ENCODE measurements at regions not wholly inside any gene's neighbourhood (a gene's known extent, or its start where the extent isn't known, plus 50 kb on each side); places are given as distances from the start of the nearest gene placed in this dataset.
"Not testable (repeated sequence)": the region's sequence is repeated elsewhere in the genome, so short reads cannot be mapped to it uniquely, and the experiment has no call there.

DNA sequence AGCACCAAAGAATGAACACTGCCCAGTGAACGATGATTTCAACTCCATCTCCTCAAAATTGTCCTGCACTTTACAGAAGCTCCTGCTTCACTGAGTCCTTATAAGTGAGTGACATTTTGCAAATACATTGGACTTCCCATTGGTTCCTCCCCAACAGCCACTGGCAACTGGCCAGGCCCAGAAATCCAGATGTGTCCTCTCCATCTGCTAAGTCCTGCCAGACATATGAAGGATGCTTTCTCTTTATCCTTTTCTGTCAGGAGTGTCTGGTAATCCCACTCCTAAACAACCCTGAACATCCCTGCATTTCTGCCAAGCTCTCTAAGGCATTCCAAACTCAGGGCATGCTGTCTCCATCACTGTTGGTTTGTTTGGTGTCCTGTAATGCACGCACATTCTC is 271.8 kb downstream of the RRAGC start:
- Histone ChIP-seq H3K27me3 (no peaks in the 10 kb centered on the region), H3K4me3 (no peak overlapping the region), H3K9me3 (no peaks in the 10 kb centered on the region), H3K27ac (no peak overlapping the region), H3K36me3 (no peaks in the 10 kb centered on the region), H3K4me1 (no peaks in the 10 kb centered on the region)
- no peak for TF ChIP-seq POLR2A (IDR thresholded peaks at IDR 0.05)
- TF ChIP-seq, protein P1, sequence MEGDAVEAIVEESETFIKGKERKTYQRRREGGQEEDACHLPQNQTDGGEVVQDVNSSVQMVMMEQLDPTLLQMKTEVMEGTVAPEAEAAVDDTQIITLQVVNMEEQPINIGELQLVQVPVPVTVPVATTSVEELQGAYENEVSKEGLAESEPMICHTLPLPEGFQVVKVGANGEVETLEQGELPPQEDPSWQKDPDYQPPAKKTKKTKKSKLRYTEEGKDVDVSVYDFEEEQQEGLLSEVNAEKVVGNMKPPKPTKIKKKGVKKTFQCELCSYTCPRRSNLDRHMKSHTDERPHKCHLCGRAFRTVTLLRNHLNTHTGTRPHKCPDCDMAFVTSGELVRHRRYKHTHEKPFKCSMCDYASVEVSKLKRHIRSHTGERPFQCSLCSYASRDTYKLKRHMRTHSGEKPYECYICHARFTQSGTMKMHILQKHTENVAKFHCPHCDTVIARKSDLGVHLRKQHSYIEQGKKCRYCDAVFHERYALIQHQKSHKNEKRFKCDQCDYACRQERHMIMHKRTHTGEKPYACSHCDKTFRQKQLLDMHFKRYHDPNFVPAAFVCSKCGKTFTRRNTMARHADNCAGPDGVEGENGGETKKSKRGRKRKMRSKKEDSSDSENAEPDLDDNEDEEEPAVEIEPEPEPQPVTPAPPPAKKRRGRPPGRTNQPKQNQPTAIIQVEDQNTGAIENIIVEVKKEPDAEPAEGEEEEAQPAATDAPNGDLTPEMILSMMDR (IDR thresholded peaks at IDR 0.05), result no peak
- DNase-seq, result no peak

DNA sequence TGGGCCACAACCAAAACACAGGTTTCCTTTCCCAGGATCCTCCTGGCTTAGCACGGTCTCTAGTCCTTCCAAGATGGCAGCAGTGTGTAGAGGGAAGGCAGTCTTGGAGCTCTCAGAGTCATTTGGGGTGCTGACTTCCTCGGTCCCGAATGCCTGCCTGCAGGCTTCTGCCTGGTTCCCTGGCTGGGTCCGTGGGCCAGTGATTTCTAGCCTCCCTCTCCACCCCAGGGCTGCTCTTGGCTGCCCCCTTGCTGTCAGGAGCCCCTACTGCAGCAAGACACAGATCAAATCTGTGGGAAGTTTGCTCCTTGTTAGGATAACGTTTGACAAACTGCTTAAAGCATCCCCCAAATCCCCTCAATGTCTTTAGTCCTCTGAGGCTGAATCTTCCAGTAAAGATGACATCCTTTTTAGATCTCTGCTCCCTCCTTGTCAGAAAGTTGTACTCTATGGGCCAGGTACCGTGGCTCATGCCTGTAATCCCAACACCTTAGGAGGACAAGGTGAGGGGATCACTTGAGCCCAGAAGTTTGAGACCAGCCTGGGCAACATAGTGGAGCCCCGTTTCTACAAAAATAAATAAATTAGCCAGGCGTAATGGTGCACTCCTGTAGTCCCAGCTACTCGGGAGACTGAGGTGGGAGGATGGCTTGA is 272.5 kb downstream of the RRAGC start:
- peak in 2 of 3 donors; percentile 54 to 56 for DNase-seq
- H3K27ac ChIP-seq, result no peak overlapping the region
- H3K4me1 ChIP-seq, result no peaks in the 10 kb centered on the region
- H3K4me3 ChIP-seq, result no peak overlapping the region
- TF ChIP-seq, protein P1 (IDR thresholded peaks at IDR 0.05), result peak; percentile 51 to 85 (median 63)
- no peak for TF ChIP-seq POLR2A (IDR thresholded peaks at IDR 0.05)
- no peaks in the 10 kb centered on the region for H3K36me3 ChIP-seq
- H3K27me3 ChIP-seq, result no peaks in the 10 kb centered on the region
- H3K9me3 ChIP-seq, result no peaks in the 10 kb centered on the region

DNA sequence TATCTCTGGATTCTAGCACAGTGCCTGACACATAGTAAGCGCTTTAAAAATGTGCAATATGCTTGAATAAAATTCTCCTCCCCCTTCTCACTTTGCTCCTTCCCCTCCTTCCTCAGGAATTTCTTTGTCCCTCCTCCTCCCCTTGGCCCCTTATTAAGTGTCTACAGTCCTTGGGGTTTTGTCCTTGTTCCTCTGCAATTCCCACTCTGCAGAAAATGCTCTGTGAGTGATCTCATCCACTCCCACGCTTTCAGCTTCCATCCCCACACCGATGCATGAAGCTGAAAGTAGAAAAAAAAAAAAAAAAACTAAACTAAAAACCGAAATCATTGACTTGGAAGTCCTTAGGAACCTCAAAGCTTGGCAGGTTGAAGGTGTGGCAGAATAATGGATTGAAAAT is 273.6 kb downstream of the RRAGC start:
- H3K4me3 ChIP-seq, result no peak overlapping the region
- no peak for DNase-seq
- no peaks in the 10 kb centered on the region for H3K4me1 ChIP-seq
- H3K36me3 ChIP-seq, result no peaks in the 10 kb centered on the region
- no peaks in the 10 kb centered on the region for H3K27me3 ChIP-seq
- H3K27ac ChIP-seq, result no peak overlapping the region
- no peaks in the 10 kb centered on the region for H3K9me3 ChIP-seq
- TF ChIP-seq POLR2A (IDR thresholded peaks at IDR 0.05), result no peak
- TF ChIP-seq, protein P1 (IDR thresholded peaks at IDR 0.05), result no peak

DNA sequence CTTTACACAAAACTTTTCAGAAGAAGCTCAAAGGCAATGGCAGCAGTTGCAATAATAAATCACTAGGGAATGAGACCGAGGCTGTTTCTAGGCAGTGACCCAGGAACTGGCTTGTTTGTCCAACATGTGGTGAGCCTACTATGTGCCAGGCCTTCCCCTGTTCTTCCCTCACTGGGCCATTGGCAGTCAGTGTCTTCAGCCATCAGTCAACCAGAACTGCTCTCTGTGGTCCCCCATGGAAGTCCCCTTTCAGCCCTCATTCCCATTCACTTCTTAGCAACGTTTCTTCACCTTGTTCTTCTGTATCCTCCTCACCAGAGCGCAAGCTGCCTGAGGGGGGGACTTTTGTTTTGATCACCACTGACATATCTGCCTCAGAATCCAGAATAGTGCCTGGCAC is 274.1 kb downstream of the RRAGC start:
- Histone ChIP-seq H3K9me3 (no peaks in the 10 kb centered on the region), H3K4me1 (no peaks in the 10 kb centered on the region), H3K27me3 (no peaks in the 10 kb centered on the region), H3K4me3 (no peak overlapping the region), H3K27ac (no peak overlapping the region), H3K36me3 (no peaks in the 10 kb centered on the region)
- no peak for DNase-seq
- TF ChIP-seq, protein P1 (IDR thresholded peaks at IDR 0.05), result no peak
- no peak for TF ChIP-seq POLR2A (IDR thresholded peaks at IDR 0.05)

DNA sequence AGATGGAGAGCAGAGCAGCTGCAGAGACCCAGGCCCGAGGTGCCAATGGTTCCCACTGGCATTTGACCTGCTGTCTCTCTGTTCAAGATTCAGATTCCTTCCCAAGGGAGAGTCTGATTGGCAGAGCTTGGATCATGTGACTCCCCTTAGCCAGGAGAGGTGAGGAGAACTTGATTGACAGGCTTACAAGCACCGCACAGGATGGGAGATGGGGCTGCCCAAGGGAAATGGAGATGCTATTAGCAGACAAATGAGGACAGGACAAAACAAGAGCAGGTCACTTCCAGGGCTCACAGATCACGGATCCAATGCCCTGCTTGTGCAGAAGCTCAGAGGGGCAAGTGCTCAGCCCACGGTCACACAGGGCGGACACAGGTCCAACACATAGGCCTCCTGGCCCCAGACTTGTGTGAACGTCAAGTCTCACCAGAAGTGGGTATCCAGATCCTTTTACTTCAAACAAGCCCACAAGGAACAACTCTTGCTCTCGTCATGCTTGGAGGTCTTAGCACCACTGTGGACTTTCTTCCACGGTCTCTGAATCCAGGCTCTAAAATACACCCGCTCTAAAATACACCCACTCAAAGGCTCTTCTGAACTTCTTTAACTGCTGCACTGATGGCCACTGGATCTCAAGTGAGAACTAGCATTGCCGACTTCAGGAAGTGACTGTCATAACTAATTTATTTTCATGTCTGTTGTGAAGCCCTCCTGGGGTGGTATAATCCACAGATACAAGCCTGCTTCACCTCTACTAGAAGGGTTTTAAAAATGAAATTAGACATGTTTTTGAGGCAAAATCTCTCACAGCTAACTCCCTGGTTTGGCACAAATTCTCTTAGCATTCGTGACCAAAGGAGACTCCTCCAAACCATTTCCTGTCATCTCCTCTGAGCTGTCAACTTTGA is 274.9 kb downstream of the RRAGC start:
- no peaks in the 10 kb centered on the region for H3K4me1 ChIP-seq
- H3K36me3 ChIP-seq, result no peaks in the 10 kb centered on the region
- TF ChIP-seq, protein P1 (IDR thresholded peaks at IDR 0.05), result no peak
- no peak for TF ChIP-seq POLR2A (IDR thresholded peaks at IDR 0.05)
- H3K9me3 ChIP-seq, result no peaks in the 10 kb centered on the region
- H3K4me3 ChIP-seq, result no peak overlapping the region
- no peak for DNase-seq
- no peaks in the 10 kb centered on the region for H3K27me3 ChIP-seq
- no peak overlapping the region for H3K27ac ChIP-seq

DNA sequence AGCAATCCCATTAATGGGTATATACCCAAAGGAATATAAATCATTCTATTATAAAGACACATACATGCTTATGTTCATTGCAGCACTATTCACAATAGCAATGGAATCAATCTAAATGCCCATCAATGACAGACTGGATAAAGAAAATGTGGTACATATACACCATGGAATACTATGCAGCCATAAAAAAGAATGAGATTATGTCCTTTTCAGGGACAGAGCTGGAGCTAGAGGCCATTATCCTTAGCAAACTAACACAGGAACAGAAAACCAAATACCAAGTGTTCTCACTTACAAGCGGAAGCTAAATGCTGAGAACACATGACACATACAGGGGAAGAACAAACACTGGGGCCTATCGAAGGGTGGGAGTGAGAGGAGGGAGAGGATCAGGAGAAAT is 276.3 kb downstream of the RRAGC start:
- not testable (repeated sequence) for H3K27me3 ChIP-seq, H3K4me3 ChIP-seq, DNase-seq, H3K27ac ChIP-seq, H3K4me1 ChIP-seq, H3K9me3 ChIP-seq, H3K36me3 ChIP-seq
